NOMO-1 treated with DMSO at 0.1 percent for 48 hours (cell line): ENCODE measurements at regions not wholly inside any gene's neighbourhood (a gene's known extent, or its start where the extent isn't known, plus 50 kb on each side); places are given as distances from the start of the nearest gene placed in this dataset.
"Not testable (repeated sequence)": the region's sequence is repeated elsewhere in the genome, so short reads cannot be mapped to it uniquely, and the experiment has no call there.

ENCODE experiments used
- DNase-seq: peaks from one replicate; lab custom pipeline; 2025; ENCODE audit not compliant: unreplicated experiment; lab: John Stamatoyannopoulos, UW

DNA sequence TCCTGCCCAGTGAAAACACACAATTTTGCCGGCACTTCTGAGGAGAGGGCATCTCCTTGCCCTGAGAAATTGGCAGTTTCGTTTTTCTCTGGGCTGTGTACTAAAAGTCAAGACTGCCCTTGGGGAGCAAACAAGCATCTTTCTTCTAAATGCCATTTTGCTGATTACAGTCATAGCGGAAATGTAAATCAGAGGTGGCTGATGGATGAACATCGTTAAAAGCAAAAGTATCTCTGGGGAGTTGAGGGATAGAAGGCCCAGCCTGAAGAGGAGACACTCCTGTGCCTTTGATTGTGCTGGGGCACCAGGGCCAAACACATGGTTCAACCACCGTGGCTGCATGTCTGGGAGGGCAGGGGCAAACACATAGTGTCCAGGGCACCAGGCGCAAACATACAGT, 49.8 kb downstream of the ABCC12 start:
- no peak for DNase-seq

DNA sequence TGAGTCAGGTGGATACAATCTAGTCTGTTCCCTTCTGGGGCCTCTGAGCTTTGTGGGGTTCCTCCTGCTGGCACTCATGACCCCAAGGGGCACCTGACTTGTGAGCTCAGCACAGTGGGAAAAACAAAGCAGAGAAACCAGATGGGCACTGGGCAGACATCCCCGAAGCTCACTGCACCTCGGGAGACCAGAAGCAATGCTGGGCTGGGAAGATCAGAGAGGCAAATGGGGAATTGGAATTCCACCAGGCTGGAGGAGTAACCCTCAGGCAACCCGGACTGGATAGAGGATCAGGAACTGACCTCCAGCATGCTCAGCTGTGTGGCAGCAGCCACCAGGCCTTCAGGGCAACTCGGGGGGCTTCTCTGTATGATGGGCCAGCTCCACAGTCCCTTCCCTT, 50.3 kb downstream of the ABCC12 start:
- no peak for DNase-seq

DNA sequence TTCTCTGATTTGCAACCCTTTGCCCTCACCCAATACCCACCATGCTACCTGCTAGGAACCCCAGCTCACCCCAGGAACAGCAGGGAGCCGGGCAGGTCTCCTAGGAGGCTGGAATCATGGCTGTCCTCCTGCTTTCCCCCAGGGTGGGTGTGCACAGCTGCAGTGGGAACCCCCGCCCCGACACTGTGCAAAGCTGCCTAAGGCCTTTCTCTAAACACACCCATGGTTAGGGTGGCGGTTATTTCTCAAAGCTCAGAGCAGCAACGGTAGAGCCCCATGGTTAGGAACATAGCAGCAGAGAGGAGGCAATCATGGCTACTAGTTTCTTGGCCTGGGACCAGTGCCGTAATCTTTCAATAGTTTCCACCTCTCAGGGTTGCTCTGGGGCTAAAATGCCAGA, 52.2 kb downstream of the ABCC12 start:
- no peak for DNase-seq

DNA sequence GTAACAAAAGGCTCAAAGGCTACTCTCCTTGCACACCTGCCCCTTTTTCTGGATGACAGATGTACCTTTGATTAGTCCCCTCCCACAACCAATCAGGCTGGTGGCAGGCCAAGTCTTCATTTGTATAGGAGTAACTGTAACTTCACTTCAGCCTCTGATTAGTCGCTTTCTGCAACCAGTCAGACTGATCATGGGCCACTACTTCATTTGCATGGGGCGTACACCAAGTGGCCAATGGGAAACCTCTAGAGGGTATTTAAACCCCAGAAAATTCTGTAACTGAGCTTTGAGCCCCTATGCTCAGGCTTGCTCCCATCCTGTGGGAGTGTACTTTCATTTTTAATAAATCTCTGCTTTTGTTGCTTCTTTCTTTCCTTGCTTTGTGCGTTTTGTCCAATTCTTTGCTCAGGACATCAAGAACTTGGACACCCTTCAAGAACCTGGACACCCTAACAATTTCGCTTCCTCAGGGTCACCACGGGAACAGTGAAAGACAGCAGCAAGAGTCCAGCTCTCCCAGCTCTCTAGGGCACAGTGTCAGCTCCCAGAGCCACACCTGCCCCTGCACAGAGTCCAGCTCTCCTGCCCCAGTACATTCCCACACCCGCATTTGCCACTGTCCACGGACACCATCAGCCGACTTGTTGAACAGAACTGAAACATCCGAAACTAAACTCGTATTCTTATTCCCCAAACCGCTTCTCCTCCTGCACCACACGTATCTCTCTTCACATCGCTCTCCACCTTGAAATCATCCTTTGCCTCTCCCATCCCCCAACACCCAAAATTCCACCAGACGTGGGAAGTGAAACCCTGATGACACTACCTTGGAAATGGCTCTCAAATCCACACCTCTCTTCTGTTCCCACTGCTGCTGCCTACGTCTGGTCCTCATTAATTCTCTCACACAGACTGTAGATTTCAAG, 53.4 kb downstream of the ABCC12 start:
- no peak for DNase-seq

DNA sequence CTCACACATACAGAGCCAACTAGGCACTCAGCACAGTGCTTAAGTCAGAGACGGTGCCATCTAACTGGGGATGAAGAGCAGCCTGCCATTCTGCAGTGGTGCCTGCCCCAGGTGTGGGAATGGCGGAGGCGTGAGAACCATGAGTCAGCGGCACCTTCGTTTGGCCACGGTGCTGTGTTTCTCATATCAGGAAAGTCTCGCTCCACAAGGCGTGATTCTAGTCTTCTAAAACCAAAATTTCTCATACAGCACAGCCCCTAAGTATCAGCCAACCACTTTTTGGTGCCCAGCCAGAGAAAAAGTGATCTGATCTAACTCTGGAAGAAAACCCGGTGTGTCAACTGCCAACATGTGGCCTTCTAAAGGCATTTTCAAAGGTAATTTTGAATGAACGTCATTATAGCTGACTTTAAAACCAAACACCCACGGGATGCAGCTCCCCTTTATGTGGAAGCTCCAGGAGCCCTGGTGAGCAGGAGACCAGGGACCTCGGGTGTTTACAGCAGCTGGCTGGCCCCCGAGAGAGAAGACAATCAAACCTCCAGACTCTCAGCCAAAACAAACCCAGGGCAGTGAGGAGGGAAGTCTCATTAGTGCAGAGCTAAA, 54.6 kb downstream of the ABCC12 start:
- no peak for DNase-seq

DNA sequence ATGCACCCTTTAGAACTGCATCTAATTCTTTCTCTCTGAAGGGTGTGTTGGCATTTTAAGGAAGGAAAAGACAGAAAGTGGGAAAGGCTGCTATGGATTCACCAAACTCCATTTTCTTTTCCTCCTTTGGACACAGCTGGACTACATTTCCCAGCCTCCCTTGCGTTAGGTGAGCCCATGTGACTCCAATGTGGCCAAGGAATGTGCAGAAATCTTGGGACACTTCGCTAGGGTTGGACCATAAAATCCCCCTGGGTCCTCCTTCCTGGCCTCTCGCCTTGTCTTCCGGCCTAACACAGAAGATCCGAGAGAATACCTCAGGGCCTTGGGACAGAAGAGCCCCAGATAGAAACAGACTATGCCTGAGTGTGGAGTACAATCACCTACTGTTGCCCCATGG, 56.3 kb downstream of the ABCC12 start:
- no peak for DNase-seq

DNA sequence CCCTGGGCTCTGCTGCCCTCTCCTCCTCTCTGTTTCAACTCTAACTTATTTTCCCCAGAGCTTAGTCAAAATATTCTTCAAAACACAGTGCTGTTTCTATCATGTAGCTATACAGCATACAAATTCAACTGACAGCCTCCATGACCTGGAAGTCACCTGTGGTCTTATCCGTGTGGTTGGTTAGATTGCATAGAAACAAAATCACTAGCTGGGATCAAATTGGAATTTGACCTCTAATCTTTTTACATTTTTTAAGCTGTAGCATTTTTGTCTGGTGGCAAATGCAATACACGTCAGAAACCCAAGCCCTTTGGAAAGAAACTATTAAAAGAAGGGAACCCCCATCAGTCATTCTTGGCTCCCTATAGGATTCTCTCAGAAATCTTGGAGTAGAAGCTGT, 57.3 kb downstream of the ABCC12 start:
- no peak for DNase-seq

DNA sequence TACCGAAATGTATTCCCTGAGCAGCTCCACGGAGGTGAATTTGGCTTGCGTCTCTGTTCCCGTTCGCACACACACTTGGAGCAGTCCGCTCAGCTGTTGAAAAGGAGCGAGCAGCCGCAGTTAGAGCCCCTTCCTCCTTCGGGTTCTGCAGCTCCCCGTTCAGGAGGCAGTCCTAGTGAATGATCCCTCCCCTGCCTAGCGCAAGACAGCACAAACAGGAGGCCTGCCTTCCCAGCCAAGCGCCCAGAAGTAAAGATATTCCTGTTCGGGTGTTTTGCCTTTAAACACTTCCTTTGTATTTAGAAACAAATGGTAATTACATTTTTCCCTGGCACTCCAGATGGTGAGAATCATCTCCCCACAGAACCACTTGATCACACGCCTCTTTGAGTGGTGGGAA, 64.7 kb downstream of the ABCC12 start:
- DNase-seq: no peak

DNA sequence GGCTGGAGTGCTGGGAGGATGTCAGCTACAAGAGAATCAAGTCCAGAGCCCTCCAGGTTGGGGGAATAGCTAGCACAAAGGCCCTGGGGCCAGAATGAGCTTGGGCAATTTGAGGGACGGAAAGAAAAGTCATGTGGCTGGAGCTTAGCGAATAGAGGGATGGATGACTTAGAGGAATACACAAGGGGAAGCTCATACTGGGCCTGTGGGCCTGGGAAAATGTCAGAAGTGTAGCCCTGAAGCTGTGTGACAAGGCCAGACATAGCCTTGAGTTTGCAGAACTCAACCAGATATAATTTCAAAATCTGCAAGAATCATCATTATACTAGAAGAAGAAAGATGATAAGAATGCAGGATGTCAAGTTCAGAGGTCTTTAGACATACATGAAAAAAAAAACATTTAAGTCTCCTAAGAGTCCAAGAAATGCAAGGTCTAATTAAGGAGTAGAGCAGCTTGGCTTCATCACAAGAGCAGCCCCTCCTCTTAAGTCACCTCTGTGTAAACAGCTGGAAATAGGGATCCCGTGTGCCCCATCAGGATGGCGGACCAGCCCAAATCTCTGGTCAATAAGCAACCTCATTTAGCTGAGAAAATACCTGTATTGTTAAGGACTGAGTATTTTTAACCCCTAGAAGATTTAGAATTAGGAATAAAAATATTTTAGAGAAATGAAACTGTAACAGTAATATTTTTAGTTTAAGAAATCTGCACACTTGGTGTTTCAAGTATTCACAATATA, 66.6 kb downstream of the ABCC12 start:
- DNase-seq: no peak

DNA sequence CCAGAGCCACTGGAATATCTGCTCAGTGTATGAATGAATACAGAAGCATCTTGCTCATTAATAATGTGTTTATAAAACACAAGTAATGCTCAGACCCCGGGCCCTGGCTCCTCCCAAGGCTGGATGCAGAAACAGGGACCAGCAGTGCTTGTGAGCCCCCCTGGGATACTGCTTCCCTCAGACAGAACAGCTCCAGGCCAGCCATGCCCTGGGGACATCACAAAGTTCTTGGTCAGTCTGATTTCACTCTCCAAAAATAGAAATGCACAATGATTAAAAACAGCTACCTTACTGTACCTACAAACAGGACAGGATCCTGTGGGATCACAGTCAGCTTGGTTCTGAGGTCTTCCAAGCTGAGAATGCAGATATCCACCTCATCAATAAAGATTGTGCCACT, 68.2 kb downstream of the ABCC12 start:
- DNase-seq: no peak

DNA sequence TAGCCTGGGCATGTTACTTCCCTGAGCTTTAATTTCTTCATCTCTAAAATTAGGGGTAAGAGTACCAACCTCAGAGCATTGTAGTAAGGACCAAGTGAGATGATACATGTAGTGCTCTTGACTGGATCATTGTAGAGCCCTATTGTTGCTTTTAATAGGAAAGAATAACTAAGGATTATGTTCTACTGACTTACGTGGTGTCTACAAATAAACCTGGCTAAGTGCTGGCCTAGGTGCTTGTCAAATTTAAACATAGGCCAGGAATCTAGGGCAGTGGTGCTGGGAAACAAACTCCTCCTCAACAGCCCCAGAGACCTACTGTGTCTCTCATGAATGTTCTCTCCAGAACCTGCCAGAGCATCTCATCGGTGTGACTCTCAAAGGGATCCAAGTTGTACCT, 69.4 kb downstream of the ABCC12 start:
- no peak for DNase-seq

DNA sequence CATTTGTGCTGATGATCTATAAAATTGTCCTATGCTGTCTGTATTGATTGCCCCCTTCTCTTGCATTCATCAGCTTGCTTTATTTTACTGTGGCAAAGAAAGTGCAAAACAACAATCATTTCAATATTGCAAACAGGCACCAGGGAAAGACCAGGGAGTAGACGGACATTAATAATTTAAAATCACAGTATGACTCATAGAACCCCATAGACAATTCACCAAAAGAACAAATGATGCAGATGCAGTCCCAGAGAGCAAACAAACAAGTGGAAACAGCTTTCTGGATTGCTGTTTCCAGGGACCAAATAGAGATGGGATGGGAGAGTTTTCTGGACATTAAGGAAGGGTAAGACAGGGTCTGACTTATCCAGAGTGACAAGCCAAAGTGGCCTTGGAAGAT, 70.1 kb downstream of the ABCC12 start:
- DNase-seq: no peak

DNA sequence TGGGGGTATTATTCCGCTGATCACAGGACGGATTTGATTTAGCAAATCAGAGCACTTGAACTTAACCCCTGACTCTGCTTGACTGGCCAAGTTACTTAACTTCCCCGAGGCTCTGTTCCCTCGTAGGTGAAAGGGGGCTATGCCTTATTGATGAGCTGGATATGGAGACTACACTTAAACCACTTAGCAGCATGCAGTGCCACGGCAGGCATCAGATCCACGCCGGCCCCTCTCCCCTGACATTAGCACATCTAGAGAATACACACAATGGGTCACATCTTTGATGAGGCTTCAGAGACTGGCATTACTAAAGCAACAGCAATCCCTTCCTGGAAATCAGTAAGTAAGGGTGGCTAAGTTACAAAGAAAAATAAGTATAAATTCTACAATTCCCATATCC, 71.0 kb downstream of the ABCC12 start:
- no peak for DNase-seq

DNA sequence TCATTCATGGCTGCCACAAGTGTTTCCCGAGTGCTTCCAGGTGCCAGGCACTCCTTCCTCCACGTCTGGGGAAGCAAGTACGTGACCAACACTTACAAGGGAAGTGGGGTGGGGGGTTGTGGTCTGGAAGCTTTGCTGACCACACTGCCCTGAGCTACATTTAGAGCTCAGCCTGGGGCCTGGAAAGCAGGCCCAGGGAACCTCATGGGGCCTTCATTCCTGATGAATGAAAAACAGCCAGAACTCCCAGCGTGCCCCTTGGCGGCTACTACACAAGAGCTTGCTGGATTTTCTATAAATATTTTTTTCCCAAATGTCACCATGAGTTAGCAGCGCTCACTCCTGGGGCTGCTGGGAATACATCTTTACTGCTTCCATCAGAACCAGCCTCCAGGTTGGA, 73.3 kb downstream of the ABCC12 start:
- DNase-seq: no peak

DNA sequence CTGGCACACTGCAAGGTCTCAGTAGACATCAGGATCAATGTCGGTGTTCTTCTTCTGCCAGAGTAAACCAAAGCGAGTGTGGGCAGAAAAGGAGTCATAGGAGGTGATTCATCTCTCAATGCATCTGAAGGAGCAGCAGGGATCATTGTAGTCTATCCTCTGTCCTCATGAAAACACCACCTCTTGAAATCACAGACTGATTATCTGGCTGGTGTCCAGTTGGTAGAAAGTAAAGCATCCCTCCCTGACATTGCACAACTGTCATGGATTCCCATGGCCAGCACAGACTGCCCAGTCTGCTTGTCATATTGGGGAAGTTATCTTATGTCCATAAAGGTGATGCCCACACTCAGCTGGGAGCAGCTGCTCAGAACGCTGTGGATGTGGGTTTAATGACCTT, 74.1 kb downstream of the ABCC12 start:
- no peak for DNase-seq

DNA sequence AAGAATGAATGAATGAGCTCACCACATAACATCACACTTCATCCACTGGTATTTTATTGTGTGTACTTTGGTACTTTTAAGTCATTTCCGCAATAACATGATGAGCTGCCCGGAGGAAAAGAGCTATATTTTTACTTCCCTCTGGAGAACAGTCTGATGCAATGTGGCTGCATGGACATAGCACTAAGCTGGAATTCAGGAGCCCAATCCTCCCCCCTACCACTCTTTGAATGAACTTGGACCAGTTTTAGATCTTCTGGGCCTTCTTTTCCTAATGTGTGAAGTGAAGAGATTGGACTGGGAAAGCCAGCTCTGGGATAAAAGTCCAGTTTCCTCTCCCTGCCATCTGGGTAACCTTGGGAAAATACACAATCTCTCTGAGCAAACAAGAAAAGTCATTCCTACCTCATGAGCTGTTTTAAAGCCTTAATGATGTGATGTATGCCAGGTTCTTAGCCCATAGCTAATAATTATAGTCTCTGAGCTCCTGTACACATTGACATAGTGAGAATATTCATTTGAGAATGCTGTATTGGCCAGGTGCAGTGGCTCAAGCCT, 79.3 kb downstream of the ABCC12 start:
- DNase-seq: no peak

DNA sequence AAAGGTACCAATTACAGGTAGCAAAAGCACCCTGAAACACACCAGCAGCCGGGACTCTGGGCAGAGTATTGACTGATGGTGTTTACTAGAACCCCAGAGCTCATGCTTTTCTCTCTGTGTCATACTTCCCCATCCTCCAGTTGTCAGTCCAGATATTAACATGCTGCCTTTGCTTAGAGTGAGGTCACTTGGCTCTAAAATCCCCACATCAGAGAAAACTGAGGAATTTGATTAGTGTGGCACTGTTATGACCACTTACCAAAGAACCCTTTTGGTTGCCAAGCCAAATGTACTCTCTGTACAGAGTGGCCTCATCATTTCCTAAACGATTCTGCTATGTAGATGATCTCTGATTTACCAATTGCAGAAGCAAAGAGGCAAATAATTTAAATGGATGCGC, 80.4 kb downstream of the ABCC12 start:
- no peak for DNase-seq

DNA sequence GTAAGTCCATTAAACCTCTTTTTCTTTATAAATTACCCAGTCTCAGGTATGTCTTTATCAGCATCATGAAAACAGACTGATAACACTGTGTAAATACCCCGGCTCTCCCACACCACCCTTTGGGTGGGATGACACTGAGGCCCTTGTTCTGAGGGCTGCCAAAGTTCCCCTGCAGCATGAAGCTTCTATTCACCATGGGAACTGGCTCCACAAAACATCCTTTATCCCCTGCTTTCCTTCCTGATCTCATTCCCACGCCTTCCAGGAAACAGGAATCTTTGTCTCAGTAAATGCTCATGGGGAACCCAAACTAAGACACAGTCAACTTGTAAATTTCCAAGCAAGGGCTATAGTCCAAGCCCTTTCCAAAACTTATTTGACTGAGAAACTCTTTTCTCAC, 88.4 kb downstream of the ABCC12 start:
- no peak for DNase-seq

DNA sequence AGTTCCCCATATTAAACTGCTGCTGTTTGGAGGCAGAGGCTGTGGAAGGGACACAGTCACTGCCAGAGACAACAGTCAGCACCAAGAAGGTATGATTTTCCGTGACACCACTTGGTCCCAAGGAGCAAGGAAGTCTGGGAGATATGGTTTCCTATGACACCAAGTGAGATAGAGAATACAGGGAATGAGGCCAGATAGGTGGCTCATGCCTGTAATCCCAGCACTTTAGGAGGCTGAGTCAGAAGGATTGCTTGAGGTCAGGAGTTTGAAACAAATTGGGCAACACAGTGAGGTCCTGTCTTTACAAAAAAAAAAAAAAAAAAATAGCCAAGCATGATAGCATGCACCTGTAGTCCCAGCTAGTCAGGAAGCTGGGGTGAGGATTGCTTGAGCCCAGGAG, 90.8 kb downstream of the ABCC12 start:
- no peak for DNase-seq

DNA sequence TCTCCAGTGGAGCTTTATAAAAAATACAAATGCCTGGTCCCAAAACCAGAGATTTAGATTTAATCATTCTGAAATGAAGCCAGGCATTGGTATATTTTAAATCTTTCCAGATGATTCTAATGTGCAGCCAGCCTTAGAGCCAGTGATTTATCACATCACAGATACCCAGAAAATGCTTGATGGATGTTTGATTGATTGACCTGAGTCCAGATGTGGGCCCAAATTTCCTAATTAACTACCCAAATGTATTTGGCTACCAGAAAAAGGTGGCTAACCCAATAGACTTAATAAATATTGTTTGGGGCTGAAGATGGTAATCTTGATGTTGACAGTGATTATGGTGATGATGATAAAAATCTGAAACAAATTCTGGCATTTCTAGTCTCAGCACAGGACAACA, 93.1 kb downstream of the ABCC12 start:
- DNase-seq: no peak

DNA sequence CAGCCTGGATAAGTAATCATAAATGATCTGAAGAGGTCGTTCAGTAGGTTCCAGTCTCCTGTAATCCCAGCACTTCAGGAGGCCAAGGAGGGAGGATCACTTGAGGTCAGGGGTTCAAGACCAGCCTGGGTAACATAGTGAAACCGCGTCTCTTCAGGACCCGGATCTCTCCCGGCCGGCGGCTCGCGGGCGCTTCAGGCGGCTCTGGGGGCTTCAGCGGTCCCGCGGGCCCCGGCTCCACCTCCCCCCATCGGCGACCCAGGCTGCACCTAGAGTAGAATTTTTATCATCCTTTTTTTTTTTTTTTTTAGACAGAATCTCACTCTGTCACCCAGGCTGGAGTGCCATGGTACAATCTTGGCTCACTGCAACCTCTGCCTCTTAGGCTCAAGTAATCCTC, 95.9 kb downstream of the ABCC12 start:
- no peak for DNase-seq

DNA sequence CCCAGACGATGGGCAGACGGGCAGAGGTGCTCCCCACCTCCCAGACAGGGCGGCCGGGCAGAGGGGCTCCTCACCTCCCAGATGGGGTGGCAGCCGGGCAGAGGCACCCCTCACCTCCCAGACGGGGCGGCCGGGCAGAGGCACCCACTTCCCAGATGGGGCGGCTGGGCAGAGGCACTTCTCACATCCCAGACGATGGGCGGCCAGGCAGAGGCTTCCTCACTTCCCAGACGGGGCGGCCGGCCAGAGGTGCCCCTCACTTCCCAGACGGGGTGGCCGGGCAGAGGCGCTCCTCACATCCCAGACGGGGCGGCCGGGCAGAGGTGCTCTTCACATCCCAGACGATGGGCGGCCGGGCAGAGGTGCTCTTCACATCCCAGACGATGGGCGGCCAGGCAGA, 96.6 kb downstream of the ABCC12 start:
- not testable (repeated sequence) for DNase-seq
